ENCODE measurements at regions not wholly inside any gene's neighbourhood (a gene's known extent, or its start where the extent isn't known, plus 50 kb on each side); places are given as distances from the start of the nearest gene placed in this dataset.
"Not testable (repeated sequence)": the region's sequence is repeated elsewhere in the genome, so short reads cannot be mapped to it uniquely, and the experiment has no call there.

GRCh38 chr2:134002391-134002790 is 251.5 kb upstream of the MGAT5 start:
- H3K27ac ChIP-seq (ENCODE audit: low read depth, low read length), result no peak overlapping the region
- 66 to 95% (median 91%) methylated on average over 1 of the region's 1 CpG for WGBS, 3 donors

DNA sequence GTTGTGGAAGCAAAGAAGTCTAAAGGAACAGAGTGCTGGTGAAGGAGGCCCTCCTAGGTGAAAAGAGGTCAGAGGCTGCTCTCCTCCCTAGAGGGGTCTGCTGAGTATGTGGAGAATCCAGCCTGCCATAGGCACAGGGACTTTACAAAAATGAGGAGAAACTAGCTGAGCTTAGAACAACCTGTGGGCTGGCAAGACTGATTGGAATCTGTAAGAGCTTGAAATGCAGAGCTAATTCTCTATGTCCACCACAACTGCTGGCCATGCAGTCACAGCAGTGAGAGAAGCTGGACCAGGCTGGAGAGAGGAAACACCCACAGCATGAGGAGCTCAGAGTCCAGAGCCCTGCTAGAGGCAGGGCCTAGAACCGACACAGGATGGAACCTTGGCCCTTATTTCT is 251.0 kb upstream of the MGAT5 start:
- no peak overlapping the region for H3K27ac ChIP-seq (ENCODE audit: low read depth, low read length)
- 0% methylated on average over 1 of the region's 1 CpG for WGBS, 3 donors

- no peak overlapping the region for H3K27ac ChIP-seq (ENCODE audit: low read depth, low read length)
- 97 to 100% (median 100%) methylated on average over 1 of the region's 1 CpG for WGBS, 3 donors
These were observed 249.4 kb upstream of the MGAT5 start for GRCh38 chr2:134004467-134004866.

GRCh38 chr2:134008837-134009236 is 245.0 kb upstream of the MGAT5 start:
- no peak overlapping the region for H3K27ac ChIP-seq (ENCODE audit: low read depth, low read length)
- WGBS, 3 donors, result 32 to 50% (median 40%) methylated on average over 1 of the region's 1 CpG

DNA sequence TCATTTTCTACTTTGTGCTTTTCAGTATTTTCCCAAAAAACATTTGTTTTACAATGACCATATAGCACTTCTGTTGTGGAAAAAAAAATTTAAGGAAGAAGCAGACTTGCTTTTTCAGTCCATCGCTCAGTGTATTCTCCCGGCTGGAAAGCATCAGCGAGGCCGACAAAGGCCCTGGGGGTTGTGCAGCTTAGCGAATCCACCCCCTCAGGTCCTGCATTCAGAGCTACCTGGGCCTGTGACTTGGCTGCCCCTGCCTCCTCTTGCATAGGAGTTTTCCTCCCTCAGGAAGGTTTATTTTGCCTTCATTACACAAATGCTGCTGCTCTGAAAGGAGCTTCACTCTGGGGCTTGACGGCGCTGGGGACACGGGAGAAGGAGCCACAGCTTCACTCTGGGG is 244.4 kb upstream of the MGAT5 start:
- WGBS, 3 donors, result 87 to 93% (median 89%) methylated on average over 8 of the region's 8 CpGs
- H3K27ac ChIP-seq (ENCODE audit: low read depth, low read length), result no peak overlapping the region

DNA sequence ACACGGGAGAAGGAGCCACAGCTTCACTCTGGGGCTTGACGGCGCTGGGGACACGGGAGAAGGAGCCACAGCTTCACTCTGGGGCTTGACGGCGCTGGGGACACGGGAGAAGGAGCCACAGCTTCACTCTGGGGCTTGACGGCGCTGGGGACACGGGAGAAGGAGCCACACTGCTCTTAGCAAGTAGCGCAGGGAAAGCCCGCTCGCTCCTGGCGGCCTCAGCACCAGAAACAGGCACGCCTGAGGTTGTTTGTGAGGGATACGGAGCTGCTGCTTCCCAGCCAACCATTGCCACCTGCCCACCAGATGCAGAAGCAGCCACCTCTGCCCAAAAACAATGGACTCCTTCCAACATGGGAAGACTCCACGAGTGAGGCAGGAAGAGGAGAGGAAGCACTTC is 244.0 kb upstream of the MGAT5 start:
- H3K27ac ChIP-seq (ENCODE audit: low read depth, low read length), result not testable (repeated sequence)
- WGBS, 3 donors, result 80 to 84% (median 82%) methylated on average over 9 to 12 of the region's 17 CpGs

DNA sequence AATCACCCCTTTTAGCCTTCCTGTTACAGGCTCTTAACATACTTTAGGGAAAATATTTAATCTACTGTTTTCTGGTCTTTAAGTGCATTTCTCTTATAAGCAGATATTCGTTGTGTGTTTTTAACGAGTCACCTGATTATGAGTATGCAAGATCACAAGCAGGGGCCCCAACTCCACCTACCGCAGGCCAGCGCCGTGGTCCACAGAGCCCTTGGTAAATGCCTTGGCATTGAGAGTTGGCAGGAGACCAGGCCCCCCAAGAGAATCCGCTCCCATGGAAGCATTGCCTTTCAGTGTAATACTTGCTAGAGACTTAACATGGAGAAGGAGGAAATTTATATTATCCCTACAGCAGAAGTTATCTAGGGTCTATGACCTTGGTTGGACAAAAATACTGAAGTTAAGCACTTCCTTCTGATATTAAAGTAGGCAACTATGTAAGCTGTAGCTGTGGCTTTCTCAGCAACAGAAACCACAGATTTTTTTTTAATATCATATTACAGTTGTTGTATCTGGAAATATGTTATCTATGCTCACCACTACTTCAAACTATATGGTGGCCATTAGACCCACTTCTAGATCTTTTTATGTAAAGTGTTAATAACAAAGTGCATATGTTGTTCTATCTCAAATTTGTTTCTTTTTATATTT is 241.8 kb upstream of the MGAT5 start:
- WGBS, 3 donors, result 72 to 86% (median 74%) methylated on average over 6 of the region's 6 CpGs
- H3K27ac ChIP-seq (ENCODE audit: low read depth, low read length), result no peak overlapping the region

GRCh38 chr2:134014196-134014960 is 239.5 kb upstream of the MGAT5 start:
- no peak overlapping the region for H3K27ac ChIP-seq (ENCODE audit: low read depth, low read length)
- WGBS, 3 donors, result 87 to 95% (median 91%) methylated on average over 3 of the region's 3 CpGs

DNA sequence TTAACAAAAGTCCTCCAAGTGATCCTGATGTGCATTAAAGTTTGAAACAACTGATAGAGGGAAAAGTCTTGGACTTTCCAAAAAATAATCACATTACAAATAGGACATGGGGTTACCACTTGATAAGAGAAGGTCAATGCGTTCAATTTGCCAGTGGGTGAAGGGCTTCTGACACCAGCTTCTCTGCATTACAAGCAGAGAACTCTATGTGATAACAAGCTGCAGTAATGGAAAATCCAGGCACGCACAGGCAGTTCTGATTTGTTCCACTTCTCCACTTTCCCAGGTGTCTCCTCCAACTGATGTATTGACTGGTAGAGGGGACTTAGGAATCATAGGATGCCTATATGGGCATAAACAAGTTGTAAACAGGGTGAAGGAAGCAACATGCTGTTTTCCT is 234.0 kb upstream of the MGAT5 start:
- 60 to 78% (median 71%) methylated on average over 2 of the region's 2 CpGs for WGBS, 3 donors
- H3K27ac ChIP-seq (ENCODE audit: low read depth, low read length), result no peak overlapping the region

- 51 to 76% (median 57%) methylated on average over 3 of the region's 3 CpGs for WGBS, 3 donors
These were observed 233.3 kb upstream of the MGAT5 start for GRCh38 chr2:134020608-134021007.

DNA sequence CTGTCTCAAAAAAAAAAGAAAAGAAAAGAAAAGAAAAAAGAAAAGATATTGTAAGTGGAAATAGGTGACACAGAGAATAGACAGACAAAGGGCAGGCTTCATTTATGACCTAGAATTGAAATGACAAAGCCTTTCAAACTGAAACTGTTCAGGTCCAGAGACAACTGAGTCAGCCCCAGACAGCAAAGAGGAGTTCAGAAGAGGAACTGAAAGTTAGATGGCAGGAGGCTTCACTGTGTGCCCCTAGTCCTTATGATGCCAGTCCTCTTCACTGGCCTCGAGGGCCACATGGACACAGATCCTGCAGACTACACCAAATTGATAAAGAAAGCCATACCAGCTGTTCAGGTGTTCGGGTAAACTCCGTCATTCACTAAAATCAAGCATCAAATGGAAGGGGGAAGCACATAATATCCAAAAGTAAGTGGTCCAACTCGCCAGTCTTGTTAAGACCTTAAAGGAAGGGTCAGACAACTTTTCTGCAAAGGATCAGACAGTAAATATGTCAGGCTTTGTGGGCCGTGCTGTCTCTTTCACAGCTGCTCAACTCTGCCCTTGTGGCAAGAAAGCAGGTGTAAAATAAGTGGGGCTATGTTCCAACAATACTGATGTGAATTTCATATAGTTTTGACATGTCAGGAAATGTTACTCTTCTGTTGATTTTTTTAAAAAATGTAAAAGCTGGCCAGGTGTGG is 231.9 kb upstream of the MGAT5 start:
- H3K27ac ChIP-seq (ENCODE audit: low read depth, low read length), result no peak overlapping the region
- 85 to 86% (median 86%) methylated on average over 5 of the region's 5 CpGs for WGBS, 3 donors

More at GRCh38 chr2:134020608-134021007, 233.3 kb upstream of the MGAT5 start:
- H3K27ac ChIP-seq (ENCODE audit: low read depth, low read length), result no peak overlapping the region

DNA sequence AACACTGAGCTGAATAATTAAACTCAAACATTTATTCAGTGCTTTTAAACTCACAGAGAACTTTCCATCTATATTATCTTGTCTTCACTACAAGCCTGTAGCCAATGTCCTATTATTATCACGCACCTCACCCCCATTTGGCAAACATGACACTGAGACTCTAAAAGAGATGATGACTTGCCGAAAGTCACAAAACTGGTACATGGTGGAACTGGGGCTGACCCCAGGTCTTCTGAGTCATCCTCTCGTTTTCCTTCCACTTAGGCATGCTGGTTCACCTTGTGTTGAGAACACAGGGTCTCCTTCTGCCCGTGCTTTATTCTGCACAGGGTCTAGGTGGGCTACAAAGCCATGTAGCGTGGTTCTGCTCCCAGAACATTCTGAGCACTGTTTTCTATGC is 230.0 kb upstream of the MGAT5 start:
- 82 to 90% (median 88%) methylated on average over 5 of the region's 5 CpGs for WGBS, 3 donors
- no peak overlapping the region for H3K27ac ChIP-seq (ENCODE audit: low read depth, low read length)

GRCh38 chr2:134027980-134028379 is 225.9 kb upstream of the MGAT5 start:
- WGBS, 3 donors, result 2 to 8% (median 7%) methylated on average over 21 of the region's 21 CpGs
- no peak overlapping the region for H3K27ac ChIP-seq (ENCODE audit: low read depth, low read length)

- WGBS, 3 donors, result 52 to 65% (median 59%) methylated on average over 6 of the region's 6 CpGs
- H3K27ac ChIP-seq (ENCODE audit: low read depth, low read length), result no peak overlapping the region
These were observed 224.5 kb upstream of the MGAT5 start for GRCh38 chr2:134029418-134029817.

GRCh38 chr2:134031539-134031938 is 222.3 kb upstream of the MGAT5 start:
- no peak overlapping the region for H3K27ac ChIP-seq (ENCODE audit: low read depth, low read length)
- 46 to 78% (median 76%) methylated on average over 6 of the region's 6 CpGs for WGBS, 3 donors

- H3K27ac ChIP-seq (ENCODE audit: low read depth, low read length), result no peak overlapping the region
- WGBS, 3 donors, result 63 to 87% (median 78%) methylated on average over 5 of the region's 5 CpGs
These were observed 218.1 kb upstream of the MGAT5 start for GRCh38 chr2:134035605-134036370.

DNA sequence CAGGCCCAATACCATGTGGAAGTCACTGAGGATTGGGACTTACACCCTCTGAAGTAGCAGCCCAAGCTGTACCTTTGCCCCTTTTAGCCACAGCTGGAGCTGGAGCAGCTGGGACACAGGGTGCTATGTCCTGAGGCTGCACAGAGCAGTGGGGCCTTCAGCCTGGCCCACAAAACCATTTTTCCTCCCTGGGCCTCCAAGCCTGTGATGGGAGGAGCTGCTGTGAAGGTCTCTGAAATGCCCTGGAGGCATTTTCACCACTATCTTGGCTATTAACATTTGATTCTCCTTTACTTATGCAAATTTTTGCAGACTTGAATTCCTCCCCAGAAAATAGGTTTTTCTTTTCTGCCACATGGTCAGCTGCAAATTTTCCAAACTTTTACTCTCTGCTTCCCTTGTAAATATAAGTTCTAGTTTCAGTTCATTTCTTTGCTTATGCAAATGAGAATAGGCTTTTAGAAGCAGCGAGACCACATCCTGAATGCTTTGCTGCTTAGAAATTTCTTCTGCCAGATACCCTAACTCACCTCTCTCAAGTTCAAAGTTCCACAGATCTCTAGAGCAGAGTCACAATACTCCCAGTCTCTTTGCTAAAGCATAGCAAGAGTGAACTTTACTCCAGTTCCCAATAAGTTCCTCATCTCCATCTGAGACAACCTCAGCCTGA is 213.8 kb upstream of the MGAT5 start:
- WGBS, 3 donors, result 72 to 91% (median 84%) methylated on average over 1 of the region's 1 CpG
- H3K27ac ChIP-seq (ENCODE audit: low read depth, low read length), result no peak overlapping the region

GRCh38 chr2:134040626-134041172 is 213.2 kb upstream of the MGAT5 start:
- 69 to 76% (median 74%) methylated on average over 4 of the region's 4 CpGs for WGBS, 3 donors
- H3K27ac ChIP-seq (ENCODE audit: low read depth, low read length), result not testable (repeated sequence)

Measured in adipose tissue (tissue), 3 donors.